ENCODE measurements at regions not wholly inside any gene's neighbourhood (a gene's known extent, or its start where the extent isn't known, plus 50 kb on each side); places are given as distances from the start of the nearest gene placed in this dataset.

- peak; percentile 59; the same call in 1 of the 2 replicates for TF ChIP-seq PATZ1 (CRISPR knock-in tag; IDR thresholded peaks at IDR 0.05; ENCODE audit: borderline replicate concordance)
- TF ChIP-seq SNAI2 (CRISPR knock-in tag; IDR thresholded peaks at IDR 0.05): no peak
- no peak for TF ChIP-seq BACH2 (CRISPR knock-in tag; IDR thresholded peaks at IDR 0.05; ENCODE audit: borderline replicate concordance)
- peak; percentile 55; the same call in 1 of the 2 replicates for TF ChIP-seq TSHZ2 (CRISPR knock-in tag; IDR thresholded peaks at IDR 0.05)
These were observed 471.6 kb downstream of the SOX9 start (continued) for GRCh38 chr17:72592242-72592966.

- TF ChIP-seq CREB5 (CRISPR knock-in tag; IDR thresholded peaks at IDR 0.05; ENCODE audit: low read depth) (no peak), TOX (CRISPR knock-in tag; IDR thresholded peaks at IDR 0.05; ENCODE audit: borderline replicate concordance) (no peak), ZC3H10 (CRISPR knock-in tag; IDR thresholded peaks at IDR 0.05) (no peak)
- ATAC-seq: no peak; the same call in 2 of the 3 replicates
These were observed 472.1 kb downstream of the SOX9 start for GRCh38 chr17:72592967-72593325.

GRCh38 chr17:72594248-72594647 is 473.4 kb downstream of the SOX9 start:
- TF ChIP-seq POU6F1 (CRISPR knock-in tag; IDR thresholded peaks at IDR 0.05; ENCODE audit: borderline replicate concordance, low read depth): no peak
- no peak for ATAC-seq
